NCI-H1694 treated with DMSO at 0.1 percent for 48 hours (cell line): ENCODE measurements at regions not wholly inside any gene's neighbourhood (a gene's known extent, or its start where the extent isn't known, plus 50 kb on each side); places are given as distances from the start of the nearest gene placed in this dataset.
"Not testable (repeated sequence)": the region's sequence is repeated elsewhere in the genome, so short reads cannot be mapped to it uniquely, and the experiment has no call there.

ENCODE experiments used
- DNase-seq: peaks from one replicate; lab custom pipeline; 2025; lab: John Stamatoyannopoulos, UW

DNA sequence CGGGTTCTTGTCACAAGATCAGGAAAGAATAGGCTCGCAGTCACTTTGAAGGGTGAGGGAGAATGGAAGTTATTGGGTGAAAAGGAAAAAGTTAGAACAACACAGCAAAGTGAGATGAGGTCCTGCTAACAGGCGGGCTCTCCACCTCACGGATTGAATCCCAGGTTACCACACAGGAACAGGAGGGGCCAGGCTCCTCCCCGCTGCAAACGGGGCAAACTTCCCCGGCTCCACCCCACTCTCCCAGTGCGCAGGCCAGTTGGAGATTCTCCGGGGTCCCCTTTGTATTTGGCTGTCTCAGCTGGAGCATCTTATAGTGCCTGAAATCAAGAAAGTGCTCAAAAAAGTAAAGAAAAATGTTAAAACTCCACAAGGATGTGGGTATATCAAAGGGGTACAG lies 78.3 kb upstream of the IPO5 start:
- DNase-seq, result no peak

- DNase-seq, result no peak
Measured at GRCh38 chr13:97875911-97876310, 77.6 kb upstream of the IPO5 start.

DNA sequence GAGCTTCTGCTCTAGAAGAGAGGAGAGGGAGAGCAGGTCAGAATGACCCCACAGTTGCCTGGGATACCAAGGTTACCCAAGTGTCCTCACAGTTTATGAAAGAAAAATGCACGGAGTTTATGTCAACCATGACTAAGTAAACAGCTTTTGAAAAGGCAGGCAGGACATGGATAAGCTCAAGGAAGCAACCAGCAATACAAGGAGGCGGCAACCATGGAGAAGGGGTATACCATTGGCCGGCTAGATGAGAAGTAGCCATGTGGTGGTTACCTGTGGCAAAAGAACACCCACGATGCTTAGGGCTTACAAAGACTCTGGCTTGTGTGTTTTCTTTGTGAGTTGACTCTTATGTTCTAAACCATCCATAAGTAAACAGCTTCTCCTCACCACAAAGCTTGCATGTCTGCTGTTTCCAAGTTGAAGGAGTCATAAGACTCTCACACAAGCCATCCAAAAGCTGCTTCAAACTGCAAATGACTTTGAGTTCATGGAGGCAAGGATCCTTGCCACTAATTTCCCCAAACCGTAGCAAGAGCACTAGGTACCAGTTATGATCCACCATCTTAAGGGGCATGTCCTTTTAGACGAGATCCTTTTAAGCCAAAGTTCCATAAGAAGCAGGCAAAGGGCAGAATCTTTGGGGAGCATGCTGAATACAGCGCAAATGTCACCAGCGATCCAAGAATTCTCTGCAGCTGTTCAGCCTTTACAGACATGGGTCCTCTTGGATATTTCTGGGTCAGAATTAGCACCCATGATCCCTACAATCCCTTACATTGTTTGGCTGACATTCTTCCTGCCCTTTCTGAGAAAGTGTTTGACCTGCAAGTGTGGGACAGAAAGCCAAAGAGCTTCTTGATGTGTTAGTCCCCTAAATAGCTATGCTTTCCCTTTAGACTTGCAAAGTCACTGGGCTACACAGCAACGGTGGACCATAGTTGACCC lies 74.8 kb upstream of the IPO5 start:
- DNase-seq, result no peak

DNA sequence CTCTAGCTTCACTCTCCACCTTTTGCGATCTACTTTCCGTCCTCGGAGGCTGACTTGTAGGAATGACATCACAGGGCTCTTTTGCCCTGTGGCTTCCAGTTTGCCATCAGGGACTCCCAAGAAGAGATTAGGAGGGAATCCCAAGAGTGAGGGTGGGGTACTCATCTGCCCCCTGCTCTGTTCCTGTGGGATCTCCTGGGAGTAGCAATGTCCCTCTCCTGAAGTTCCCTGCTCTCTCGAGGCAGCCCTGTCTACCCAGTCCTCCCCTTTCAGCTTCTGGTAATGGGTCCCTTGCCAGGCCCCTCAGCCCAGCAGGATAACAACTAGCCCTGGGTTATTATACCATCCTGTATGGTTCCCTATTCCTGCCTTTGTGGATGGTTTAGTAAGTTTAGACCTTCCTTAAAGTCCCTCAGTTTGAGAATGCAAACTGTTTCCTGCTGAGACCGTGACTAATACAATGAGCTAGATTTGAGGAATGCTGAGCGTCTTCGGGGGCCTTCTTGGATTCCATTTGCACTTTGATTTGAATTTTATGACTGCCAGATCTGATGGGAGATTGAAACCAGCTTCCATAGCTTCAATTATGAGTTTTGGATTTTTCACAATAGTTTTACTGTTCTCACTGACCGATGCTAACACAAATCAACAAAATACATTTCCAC lies 73.7 kb upstream of the IPO5 start:
- DNase-seq, result no peak

GRCh38 chr13:97880311-97880675 lies 73.2 kb upstream of the IPO5 start:
- DNase-seq, result no peak

GRCh38 chr13:97881556-97881955 lies 71.9 kb upstream of the IPO5 start:
- DNase-seq, result no peak

DNA sequence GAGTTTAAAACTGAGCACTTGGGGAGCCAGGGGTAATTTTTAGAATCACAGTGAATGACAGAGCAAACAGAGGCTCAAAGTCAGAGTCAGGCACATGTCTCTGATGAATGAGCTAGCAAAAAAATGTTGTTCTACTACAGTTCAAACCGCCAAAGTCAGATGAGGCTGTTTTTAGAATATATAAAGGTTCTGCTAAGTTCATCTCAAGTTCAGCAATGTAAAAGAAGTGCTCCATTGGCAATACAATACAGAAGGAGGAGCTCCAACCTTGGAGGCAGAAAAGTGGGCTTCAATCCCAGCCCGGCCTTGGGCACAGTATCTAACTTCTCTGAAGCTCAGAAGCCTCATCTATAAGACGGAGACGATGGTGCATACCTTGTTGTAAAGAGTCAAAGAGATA lies 70.1 kb upstream of the IPO5 start:
- no peak for DNase-seq

GRCh38 chr13:97884707-97885468 lies 68.6 kb upstream of the IPO5 start:
- no peak for DNase-seq

GRCh38 chr13:97885641-97886040 lies 67.8 kb upstream of the IPO5 start:
- DNase-seq, result no peak

DNA sequence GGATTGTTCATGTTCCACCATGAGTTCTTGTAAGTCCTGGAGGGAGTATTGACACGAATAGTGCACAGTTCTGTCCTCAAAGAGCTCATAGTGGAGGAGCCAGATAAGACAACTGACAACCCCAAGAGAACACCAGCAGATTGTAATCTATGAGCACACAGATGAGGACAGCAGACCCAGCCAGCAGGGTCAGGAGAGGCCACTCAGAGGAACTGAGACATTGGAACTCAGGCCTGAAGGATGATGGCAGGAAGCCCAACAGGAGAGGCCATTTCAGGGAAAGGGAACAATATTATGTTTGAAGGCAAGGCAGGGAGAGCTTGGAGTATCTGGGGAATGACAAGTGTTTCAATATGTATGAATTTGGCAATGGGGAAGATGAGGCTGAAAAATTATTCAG lies 63.7 kb upstream of the IPO5 start:
- DNase-seq, result no peak

GRCh38 chr13:97890573-97890972 lies 62.9 kb upstream of the IPO5 start:
- DNase-seq, result no peak

DNA sequence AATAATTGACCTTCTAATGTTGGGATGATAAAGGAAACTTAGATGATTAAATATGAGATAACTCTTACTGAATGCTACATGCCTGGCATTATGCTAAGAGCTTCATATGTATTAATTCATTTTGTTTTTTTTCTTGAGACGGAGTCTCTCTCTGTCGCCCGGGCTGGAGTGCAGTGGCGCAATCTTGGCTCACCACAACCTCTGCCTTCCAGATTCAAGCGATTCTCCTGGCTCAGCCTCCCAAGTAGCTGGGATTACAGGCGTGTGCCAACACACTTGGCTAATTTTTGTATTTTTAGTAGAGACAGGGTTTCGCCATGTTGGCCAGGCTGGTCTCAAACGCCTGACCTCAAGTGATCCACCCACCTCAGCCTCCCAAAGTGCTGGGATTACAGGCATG lies 61.5 kb upstream of the IPO5 start:
- DNase-seq, result not testable (repeated sequence)

GRCh38 chr13:97892717-97893116 lies 60.8 kb upstream of the IPO5 start:
- DNase-seq, result no peak

DNA sequence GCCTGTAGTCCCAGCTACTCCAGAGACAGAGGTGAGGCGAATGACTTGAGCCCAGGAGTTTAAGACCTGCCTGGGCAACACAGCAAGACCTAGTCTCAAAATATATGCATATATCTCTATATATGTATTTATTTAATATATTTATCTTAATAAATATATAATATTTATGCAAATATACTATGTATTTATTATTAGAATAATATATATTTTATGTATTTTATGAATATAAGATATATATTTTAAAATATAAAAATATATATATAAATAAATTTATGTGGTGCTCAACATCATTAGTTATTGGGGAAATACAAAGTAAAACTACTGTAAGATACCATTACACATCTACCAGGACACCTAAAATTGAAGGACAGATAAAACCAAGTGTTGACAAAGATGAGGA lies 58.1 kb upstream of the IPO5 start:
- no peak for DNase-seq

GRCh38 chr13:97896446-97896845 lies 57.0 kb upstream of the IPO5 start:
- no peak for DNase-seq

DNA sequence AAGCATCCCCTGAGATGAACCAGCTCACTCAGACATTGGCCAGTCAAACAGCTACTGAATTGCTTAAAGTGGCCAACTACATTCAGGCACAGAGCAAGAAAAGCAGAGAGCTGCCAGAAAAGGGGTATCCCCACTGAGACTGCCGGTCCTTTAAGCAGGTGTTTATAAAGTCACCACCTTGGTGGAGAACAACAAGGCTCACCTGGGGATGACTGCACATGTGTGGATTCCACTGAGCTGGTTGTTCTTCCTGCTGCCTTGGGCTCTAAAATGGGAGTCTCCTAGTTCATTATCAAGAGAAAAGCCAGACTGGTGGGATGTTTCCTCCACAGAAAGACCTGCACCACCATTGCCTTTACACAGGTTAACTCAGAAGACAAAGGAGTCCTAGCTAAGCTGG lies 51.8 kb upstream of the IPO5 start:
- no peak for DNase-seq
